Activated CD4-positive, alpha-beta T cell treated with anti-CD3 and anti-CD28 coated beads for 36 hours (primary cell): ENCODE measurements at regions not wholly inside any gene's neighbourhood (a gene's known extent, or its start where the extent isn't known, plus 50 kb on each side); places are given as distances from the start of the nearest gene placed in this dataset.
"Not testable (repeated sequence)": the region's sequence is repeated elsewhere in the genome, so short reads cannot be mapped to it uniquely, and the experiment has no call there.

Source experiments
- ATAC-seq: fragments of 200-7000 bp; cut with Tn5 transposase; one replicate; pipeline ENCODE4 v1.10.0; 2021; ENCODE audit warnings: mild to moderate bottlenecking, moderate library complexity
- CTCF ChIA-PET: fragments of 350-600 bp; sonication (Branson Sonifier 250); formaldehyde crosslinking; loops from one replicate; lab custom pipeline; 2021; ENCODE audit warnings: antibody characterized with exemption; lab: Charles Lee
- POLR2A ChIA-PET: fragments of 350-600 bp; sonication (Branson Sonifier 250); formaldehyde crosslinking; loops from one replicate; lab custom pipeline; 2021; ENCODE audit warnings: antibody characterized with exemption, inconsistent platforms; lab: Charles Lee
- DNase-seq: peaks from one replicate; pipeline ENCODE4 v3.0.0-alpha.2; 2020
- H3K27ac Mint-ChIP-seq: one replicate; pipeline ENCODE4 v1.8.0; 2021; ENCODE audit warnings: mixed read lengths
- H3K27me3 Mint-ChIP-seq: one replicate; pipeline ENCODE4 v1.8.0; 2021; ENCODE audit warnings: mixed read lengths
- H3K36me3 Mint-ChIP-seq: one replicate; pipeline ENCODE4 v1.8.0; 2021; ENCODE audit warnings: low read depth, mixed read lengths
- H3K4me1 Mint-ChIP-seq: one replicate; pipeline ENCODE4 v1.8.0; 2021; ENCODE audit warnings: mixed read lengths
- H3K4me3 Mint-ChIP-seq: one replicate; pipeline ENCODE4 v1.8.0; 2021; ENCODE audit warnings: mild to moderate bottlenecking, moderate library complexity, mixed read lengths
- H3K9me3 Mint-ChIP-seq: one replicate; pipeline ENCODE4 v1.8.0; 2021; ENCODE audit warnings: low read depth, mixed read lengths
- intact Hi-C, 2 experiments: fragments of 100-400 bp; cut with DNase I in 1 of 2; cut with micrococcal nuclease in 1 of 2; formaldehyde crosslinking; loops; one replicate each; pipeline versions ENCODE4 v1.14.2 to v1.15.1; 2022 to 2024; cut with DNase I, micrococcal nuclease

DNA sequence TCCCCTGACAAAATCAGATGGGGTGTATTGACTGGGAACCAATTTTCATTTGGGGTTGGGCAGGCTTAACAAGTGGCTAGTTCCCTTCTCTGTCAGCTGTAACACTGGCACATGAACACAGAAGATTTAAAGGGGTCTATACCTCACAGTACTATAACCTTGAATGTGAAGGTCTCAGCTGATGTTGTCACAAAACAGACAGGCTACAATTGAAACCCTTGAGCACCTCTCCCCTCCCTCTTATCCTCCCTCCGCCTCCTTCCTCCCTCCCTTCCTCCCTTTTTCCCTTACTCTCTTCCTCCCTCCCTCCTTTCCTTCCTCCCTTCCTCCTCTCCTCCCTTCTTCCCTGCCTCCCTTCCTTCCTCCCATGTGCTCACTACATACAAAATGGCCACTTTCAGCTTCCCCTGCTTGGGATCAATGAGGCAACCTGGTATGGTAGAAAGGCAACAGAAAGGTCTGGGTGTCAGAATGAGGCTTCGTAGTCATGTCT is 262.4 kb downstream of the TTC6 start:
- no peaks in the 10 kb centered on the region for H3K9me3 Mint-ChIP-seq
- intact Hi-C loops, result no loop called here
- ATAC-seq (no peak), DNase-seq (no peak)
- no peaks in the 10 kb centered on the region for H3K4me1 Mint-ChIP-seq
- POLR2A ChIA-PET, result no interaction called here
- H3K36me3 Mint-ChIP-seq, result no peaks in the 10 kb centered on the region
- peaks cover 3% of the 10 kb centered on the region for H3K27me3 Mint-ChIP-seq
- no peak overlapping the region for H3K27ac Mint-ChIP-seq
- no peak overlapping the region for H3K4me3 Mint-ChIP-seq
- CTCF ChIA-PET, result no interaction called here

DNA sequence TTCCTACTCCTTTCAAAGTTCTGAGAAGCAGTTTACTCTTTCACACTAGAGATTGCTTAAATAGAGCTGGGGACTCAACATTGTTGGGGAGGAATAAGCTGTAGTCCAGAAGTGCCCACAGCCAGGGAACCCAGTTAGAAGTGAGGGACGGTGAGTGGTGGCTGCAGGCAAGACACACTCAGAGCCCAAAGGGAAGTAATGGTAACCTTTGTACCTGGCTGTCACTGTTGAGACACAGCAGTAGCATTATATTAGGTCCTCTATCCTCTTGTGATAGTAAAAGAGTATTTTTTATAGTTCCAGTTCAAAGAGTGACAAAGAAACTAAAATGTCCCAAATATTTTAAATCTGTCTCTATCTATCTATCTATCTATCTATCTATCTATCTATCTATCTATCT is 263.3 kb downstream of the TTC6 start:
- DNase-seq (no peak), ATAC-seq (no peak)
- no peaks in the 10 kb centered on the region for H3K36me3 Mint-ChIP-seq
- ChIA-PET POLR2A (no interaction called here), CTCF (no interaction called here)
- intact Hi-C loops, result no loop called here
- H3K9me3 Mint-ChIP-seq, result no peaks in the 10 kb centered on the region
- no peaks in the 10 kb centered on the region for H3K4me1 Mint-ChIP-seq
- peaks cover 3% of the 10 kb centered on the region for H3K27me3 Mint-ChIP-seq
- no peak overlapping the region for H3K4me3 Mint-ChIP-seq
- no peak overlapping the region for H3K27ac Mint-ChIP-seq

DNA sequence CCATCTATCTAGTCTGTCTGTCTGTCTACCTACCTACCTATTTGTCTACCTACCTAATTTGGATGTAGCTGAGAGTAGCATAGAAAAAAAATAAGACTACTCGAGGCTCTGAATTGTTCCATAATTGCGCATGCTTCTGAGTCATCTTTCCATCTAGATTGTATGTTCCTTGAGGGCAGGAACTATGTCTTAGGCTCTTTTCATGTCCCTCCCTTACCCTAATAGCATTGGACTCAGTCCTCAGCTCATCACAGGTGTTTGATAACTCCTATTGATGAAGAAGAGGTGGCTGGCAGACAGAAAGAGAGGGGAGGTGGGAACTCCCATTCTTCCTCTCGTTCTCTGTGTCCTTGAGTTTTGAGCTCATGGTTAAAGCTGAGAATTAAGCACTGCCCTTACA is 263.7 kb downstream of the TTC6 start:
- no peak overlapping the region for H3K4me3 Mint-ChIP-seq
- no peak for ATAC-seq
- H3K36me3 Mint-ChIP-seq, result no peaks in the 10 kb centered on the region
- intact Hi-C loops, result no loop called here
- peaks cover 3% of the 10 kb centered on the region for H3K27me3 Mint-ChIP-seq
- no peak for DNase-seq
- ChIA-PET POLR2A (interaction anchor here (0.6 kb wide), 1 partner anchor 56 kb away, joined by 8 read pairs; no protein-coding TSS in a partner anchor), CTCF (no interaction called here)
- no peaks in the 10 kb centered on the region for H3K4me1 Mint-ChIP-seq
- no peak overlapping the region for H3K27ac Mint-ChIP-seq
- no peaks in the 10 kb centered on the region for H3K9me3 Mint-ChIP-seq

DNA sequence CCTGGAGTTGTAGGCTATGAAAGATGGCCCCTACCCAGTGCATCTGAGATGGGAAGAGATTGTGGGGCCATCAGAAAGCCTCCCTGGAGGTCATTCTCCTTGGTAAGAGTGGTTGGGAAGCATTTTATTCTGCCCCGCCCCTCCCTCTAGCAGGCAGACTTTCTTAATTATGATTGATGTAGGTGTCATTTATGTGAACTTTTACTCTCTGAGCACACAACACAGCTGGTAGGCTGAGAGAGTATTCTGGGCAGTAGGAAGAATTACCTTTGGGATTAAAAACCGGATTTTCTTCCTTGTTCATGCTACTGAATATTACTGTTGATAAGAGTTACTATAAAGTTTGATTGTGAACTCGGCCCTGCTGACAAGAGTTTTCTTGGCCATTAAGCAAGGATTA is 266.8 kb downstream of the TTC6 start:
- intact Hi-C loops, result no loop called here
- no peak for ATAC-seq
- H3K9me3 Mint-ChIP-seq, result no peaks in the 10 kb centered on the region
- H3K27ac Mint-ChIP-seq, result no peak overlapping the region
- H3K4me3 Mint-ChIP-seq, result no peak overlapping the region
- ChIA-PET POLR2A (no interaction called here), CTCF (no interaction called here)
- no peaks in the 10 kb centered on the region for H3K4me1 Mint-ChIP-seq
- no peak for DNase-seq
- H3K27me3 Mint-ChIP-seq, result peaks cover 3% of the 10 kb centered on the region
- no peaks in the 10 kb centered on the region for H3K36me3 Mint-ChIP-seq

DNA sequence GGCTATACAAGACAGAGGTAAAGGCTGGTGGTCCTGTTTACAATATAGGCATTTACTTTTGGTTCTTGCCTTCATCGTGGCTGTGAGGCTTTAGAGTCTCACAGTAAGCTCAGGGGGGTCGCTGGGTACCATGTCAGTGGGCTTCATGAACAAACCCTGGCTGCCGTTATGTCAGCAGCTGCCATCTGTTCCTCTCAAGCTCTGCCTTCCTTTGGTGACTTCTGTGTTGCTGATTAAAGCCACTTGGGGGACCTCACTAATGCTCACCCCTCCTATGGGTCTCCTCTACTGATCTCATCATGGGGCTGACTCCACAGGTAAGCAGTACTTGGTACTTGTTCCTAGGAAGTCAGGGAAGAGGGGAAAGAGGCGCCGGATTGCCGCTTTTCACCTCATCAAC is 268.7 kb downstream of the TTC6 start:
- POLR2A ChIA-PET, result no interaction called here
- H3K27ac Mint-ChIP-seq, result no peak overlapping the region
- DNase-seq (no peak), ATAC-seq (no peak)
- no peaks in the 10 kb centered on the region for H3K9me3 Mint-ChIP-seq
- no peaks in the 10 kb centered on the region for H3K36me3 Mint-ChIP-seq
- H3K4me1 Mint-ChIP-seq, result no peaks in the 10 kb centered on the region
- peaks cover 3% of the 10 kb centered on the region for H3K27me3 Mint-ChIP-seq
- H3K4me3 Mint-ChIP-seq, result no peak overlapping the region
- intact Hi-C loops, result no loop called here
- CTCF ChIA-PET, result interaction anchor here (1.0 kb wide), 1 partner anchor 10 kb away, joined by 4 read pairs; no protein-coding TSS in a partner anchor

DNA sequence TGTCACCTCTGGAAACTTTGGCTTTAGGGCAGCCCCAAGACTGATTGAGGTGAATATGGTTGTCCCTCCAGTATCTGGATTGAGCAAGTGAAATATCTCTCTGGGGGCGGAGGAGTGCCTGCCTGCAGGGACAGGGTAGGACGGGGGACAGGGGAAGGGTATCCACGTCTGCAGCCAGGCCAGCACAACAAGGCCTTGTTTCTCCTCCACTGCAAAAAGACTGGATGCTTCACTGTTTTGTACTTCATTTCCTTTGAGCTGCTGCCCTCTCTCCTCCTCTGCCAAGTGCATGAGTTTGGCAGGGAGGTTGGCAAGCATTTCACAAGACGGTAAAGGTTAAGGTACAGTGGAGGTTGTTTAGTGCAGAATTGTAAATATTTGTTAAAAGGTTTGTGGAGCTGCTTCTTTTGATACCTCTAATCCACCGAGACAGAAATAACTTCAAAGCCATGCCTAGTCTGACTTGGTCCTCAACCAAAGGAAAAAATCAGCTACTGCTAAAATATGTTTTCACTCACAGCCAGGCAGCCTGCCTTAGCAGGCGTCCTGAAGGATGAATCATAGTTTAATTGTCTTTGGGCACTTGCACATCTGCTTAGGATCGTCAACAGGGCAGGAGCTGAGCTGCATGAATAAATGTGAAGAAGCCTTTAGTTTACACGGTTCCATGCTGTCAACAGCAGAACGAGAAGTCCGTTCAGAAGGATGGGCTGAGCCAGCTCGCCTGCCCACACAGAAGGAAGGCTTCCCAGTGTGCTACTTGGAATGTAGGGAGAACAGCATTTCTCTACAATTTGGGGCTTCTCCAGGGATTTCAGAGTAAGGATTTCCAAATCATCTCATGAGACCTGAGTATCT is 269.7 kb downstream of the TTC6 start:
- peaks cover 3% of the 10 kb centered on the region for H3K27me3 Mint-ChIP-seq
- ChIA-PET CTCF (no interaction called here), POLR2A (no interaction called here)

DNA sequence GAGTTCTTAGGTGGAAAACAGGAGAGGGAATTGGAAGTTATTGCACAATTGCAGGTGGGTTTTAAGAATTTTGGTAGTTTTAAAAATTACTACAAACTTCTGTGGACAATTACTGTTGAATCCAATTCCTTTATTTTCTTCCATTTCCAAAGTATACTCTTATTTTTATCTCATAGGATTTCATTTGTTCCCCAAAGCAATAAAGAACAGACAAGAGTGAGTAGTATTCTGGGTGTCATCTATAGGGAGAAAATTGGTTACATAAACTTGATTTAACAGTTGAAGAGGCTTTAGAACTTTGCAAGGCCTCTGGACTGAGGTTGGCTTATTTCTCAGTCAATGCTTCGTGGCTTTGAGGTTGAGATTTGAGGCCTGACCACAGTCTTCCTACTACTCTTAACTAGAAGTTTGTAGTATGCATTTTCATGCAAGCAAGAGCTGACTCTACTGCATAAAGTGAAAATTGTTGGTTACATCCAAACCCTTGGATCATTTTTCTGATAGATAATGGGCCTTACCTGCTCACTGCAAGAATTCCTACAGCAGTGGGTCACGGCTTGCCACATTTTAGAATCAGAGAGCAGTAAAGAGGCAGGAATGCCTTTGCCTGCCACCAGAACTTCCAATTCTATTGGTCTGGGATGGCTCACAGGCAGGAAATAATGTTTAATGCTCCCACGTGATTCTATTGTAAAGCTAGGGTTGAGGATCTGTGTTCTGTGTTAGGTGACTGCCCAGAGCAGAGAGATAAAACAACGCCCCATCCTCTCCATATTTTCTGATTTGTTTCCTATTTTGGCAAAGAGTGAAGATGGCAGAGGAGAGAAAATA is 270.5 kb downstream of the TTC6 start:
- H3K4me3 Mint-ChIP-seq, result no peak overlapping the region
- POLR2A ChIA-PET, result no interaction called here
- H3K9me3 Mint-ChIP-seq, result no peaks in the 10 kb centered on the region
- H3K4me1 Mint-ChIP-seq, result no peaks in the 10 kb centered on the region
- intact Hi-C loops, result no loop called here
- no peak overlapping the region for H3K27ac Mint-ChIP-seq
- no peaks in the 10 kb centered on the region for H3K36me3 Mint-ChIP-seq
- ATAC-seq (no peak), DNase-seq (no peak)
- CTCF ChIA-PET, result no interaction called here
- H3K27me3 Mint-ChIP-seq, result no peaks in the 10 kb centered on the region

More for the DNA sequence above, 269.7 kb downstream of the TTC6 start:
- Mint-ChIP-seq H3K27ac (no peak overlapping the region), H3K4me1 (no peaks in the 10 kb centered on the region), H3K36me3 (no peaks in the 10 kb centered on the region), H3K4me3 (no peak overlapping the region), H3K9me3 (no peaks in the 10 kb centered on the region)
- no peak for ATAC-seq
- intact Hi-C loops, result no loop called here
- DNase-seq, result no peak

DNA sequence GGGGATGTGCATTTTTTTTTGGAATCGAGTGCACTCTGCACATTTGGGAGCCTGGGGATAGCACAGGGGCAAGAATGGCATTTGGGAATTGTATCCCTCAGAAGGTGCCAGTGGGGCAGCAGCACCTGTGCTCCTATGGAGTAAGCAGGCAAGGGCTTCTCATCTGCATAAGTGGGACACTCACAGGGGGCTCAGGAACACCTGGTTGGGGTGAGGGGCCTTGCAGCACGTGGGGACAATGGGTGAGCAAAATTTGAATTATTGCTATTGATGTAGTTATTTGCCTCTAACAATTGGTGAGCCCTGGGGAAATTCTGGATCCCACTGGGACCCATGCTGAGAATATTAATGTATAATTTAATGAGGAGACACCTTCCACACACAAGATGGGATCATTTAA is 274.2 kb downstream of the TTC6 start:
- no peaks in the 10 kb centered on the region for H3K9me3 Mint-ChIP-seq
- ATAC-seq, result no peak
- ChIA-PET CTCF (no interaction called here), POLR2A (no interaction called here)
- H3K27me3 Mint-ChIP-seq, result no peaks in the 10 kb centered on the region
- H3K4me3 Mint-ChIP-seq, result no peak overlapping the region
- H3K27ac Mint-ChIP-seq, result no peak overlapping the region
- no peaks in the 10 kb centered on the region for H3K36me3 Mint-ChIP-seq
- H3K4me1 Mint-ChIP-seq, result peaks cover 2% of the 10 kb centered on the region
- intact Hi-C loops, result loop anchor here in 1 of 2 experiments (5.0 to 10.0 kb wide), 2 partner anchors 165 to 637 kb away; no protein-coding TSS in a partner anchor
- no peak for DNase-seq

DNA sequence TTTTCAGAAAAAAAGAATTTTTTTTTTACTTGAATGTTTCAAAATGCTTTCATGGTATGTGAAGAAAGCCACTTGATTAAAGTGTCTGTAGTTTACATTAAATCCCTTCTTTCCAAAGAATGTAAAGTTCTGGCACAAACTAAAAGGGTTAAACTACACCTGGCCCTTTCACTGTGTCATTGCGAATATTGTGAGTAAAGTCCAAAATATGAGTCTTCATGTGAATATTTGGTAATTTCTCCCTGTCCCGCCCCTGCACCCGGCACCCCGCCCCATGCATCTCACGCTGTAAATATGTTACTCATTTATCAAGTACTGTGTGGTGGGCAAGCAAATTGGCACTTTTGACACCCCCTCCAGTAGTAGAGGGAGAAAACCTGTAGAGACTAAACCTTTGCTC is 274.7 kb downstream of the TTC6 start:
- no peak overlapping the region for H3K27ac Mint-ChIP-seq
- H3K4me3 Mint-ChIP-seq, result no peak overlapping the region
- no peaks in the 10 kb centered on the region for H3K36me3 Mint-ChIP-seq
- no peak for ATAC-seq
- ChIA-PET CTCF (no interaction called here), POLR2A (no interaction called here)
- intact Hi-C loops, result loop anchor here in 1 of 2 experiments (5.0 to 10.0 kb wide), 2 partner anchors 165 to 638 kb away; no protein-coding TSS in a partner anchor
- H3K4me1 Mint-ChIP-seq, result peaks cover 5% of the 10 kb centered on the region
- no peaks in the 10 kb centered on the region for H3K27me3 Mint-ChIP-seq
- DNase-seq, result no peak
- no peaks in the 10 kb centered on the region for H3K9me3 Mint-ChIP-seq

DNA sequence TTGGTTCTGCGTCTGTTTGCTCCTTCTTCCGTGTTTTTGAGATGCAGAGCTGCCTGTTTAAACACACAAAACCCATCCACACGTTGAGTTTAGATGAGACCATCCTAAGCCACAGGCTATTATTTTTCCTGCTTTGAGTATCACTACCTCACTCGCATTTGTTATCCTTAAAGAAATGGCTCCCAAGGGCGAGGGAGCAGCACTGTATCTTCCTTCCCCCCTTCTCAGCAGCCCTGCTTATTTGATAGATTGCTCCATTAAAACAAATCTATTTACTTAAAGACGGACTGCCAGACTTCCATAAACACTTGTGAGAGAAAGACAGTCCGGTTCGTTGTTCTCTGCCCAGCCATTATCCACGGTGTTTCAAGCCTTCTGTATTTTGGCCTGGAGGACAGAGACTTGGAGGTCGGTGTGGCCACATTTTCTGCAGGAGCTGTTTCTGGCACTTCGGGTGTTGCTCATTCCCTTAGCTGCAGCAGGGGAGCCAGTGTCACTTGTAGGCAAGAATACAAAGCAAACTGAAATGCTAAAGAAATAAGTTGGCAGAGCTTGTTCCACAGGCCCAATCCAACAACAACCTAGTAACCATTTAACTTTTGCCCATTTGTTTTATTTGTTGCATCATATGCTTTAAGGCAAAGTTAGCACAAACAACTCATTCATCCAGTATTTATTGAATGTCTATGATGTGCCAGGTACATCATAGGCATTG is 275.4 kb downstream of the TTC6 start:
- DNase-seq (no peak), ATAC-seq (no peak)
- POLR2A ChIA-PET, result no interaction called here
- Mint-ChIP-seq H3K27ac (no peak overlapping the region), H3K4me1 (peaks cover 5% of the 10 kb centered on the region), H3K9me3 (no peaks in the 10 kb centered on the region), H3K4me3 (no peak overlapping the region), H3K27me3 (no peaks in the 10 kb centered on the region), H3K36me3 (no peaks in the 10 kb centered on the region)
- CTCF ChIA-PET, result no interaction called here
- intact Hi-C loops, result loop anchor here in 1 of 2 experiments (5.0 to 10.0 kb wide), 2 partner anchors 166 to 638 kb away; no protein-coding TSS in a partner anchor

DNA sequence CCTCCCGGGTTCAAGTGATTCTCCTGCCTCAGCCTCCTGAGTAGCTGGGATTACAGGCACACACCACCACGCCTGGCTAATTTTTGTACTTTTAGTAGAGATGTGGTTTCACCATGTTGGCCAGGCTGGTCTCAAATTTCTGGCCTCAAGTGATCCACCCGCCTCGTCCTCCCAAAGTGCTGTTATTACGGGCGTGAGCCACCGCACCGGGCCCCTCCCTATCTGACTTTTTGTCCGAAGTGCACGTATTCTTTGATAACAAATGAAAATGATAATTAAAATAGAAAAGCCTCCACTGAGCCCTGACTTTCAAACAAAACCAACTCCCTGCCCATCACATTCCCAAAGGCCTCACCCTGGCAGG is 278.6 kb downstream of the TTC6 start:
- H3K9me3 Mint-ChIP-seq, H3K27ac Mint-ChIP-seq, H3K27me3 Mint-ChIP-seq, H3K36me3 Mint-ChIP-seq, H3K4me3 Mint-ChIP-seq, H3K4me1 Mint-ChIP-seq, DNase-seq, ATAC-seq, POLR2A ChIA-PET: not testable (repeated sequence)
- CTCF ChIA-PET, result interaction anchor here (0.8 to 1.5 kb wide), 8 partner anchors 9 to 644 kb away, joined by 3 to 9 read pairs (median 4); no protein-coding TSS in a partner anchor
- intact Hi-C loops, result loop anchor here (1.0 to 10.0 kb wide), 5 partner anchors 165 to 644 kb away; no protein-coding TSS in a partner anchor
